ENCODE measurements at regions not wholly inside any gene's neighbourhood (a gene's known extent, or its start where the extent isn't known, plus 50 kb on each side); places are given as distances from the start of the nearest gene placed in this dataset.

- 57 to 86% methylated on average over 9 of the region's 9 CpGs for WGBS, 2 donors
- no peak overlapping the region for H3K27ac ChIP-seq (ENCODE audit: low read depth in 1 of 2, low read length in 1 of 2)
- peak in 2 of 3 donors; percentile 44 for DNase-seq
Observed at GRCh38 chr16:73171380-73171779, 123.5 kb upstream of the ZFHX3 start.

GRCh38 chr16:73170612-73171038, 122.7 kb upstream of the ZFHX3 start:
- peak overlapping the region in 1 of 2 donors; percentile 19 for H3K9ac ChIP-seq (ENCODE audit: insufficient read depth in 1 of 2, low read length in 2 of 2)
- DNase-seq (peak; percentile 41 to 76 (median 63)), ATAC-seq (ENCODE audit: insufficient read depth, low FRiP score) (no peak)
- peaks cover 0 to 63% (median 38%) of the 10 kb centered on the region in 5 donors for H3K4me1 ChIP-seq (ENCODE audit: control insufficient read depth in 5 of 5, insufficient read depth in 5 of 5, low read length in 5 of 5)
- H3K27me3 ChIP-seq (ENCODE audit: control insufficient read depth in 3 of 3, insufficient read depth in 3 of 3, low read length in 2 of 3): no peaks in the 10 kb centered on the region
- WGBS, 2 donors: 46 to 60% methylated on average over 10 of the region's 10 CpGs
- H3K9me3 ChIP-seq (ENCODE audit: control insufficient read depth in 4 of 4, insufficient read depth in 3 of 4, low read length in 3 of 4): no peaks in the 10 kb centered on the region
- no peak overlapping the region for H3K27ac ChIP-seq (ENCODE audit: low read depth in 1 of 2, low read length in 1 of 2)
- no peak for TF ChIP-seq CTCF (IDR thresholded peaks at IDR 0.05; ENCODE audit: control extremely low read depth, extremely low read depth)
- H3K36me3 ChIP-seq (ENCODE audit: control insufficient read depth in 4 of 4, insufficient read depth in 4 of 4, low read length in 4 of 4): no peaks in the 10 kb centered on the region
- no peak overlapping the region for H3K4me3 ChIP-seq

More at GRCh38 chr16:73171380-73171779, 123.5 kb upstream of the ZFHX3 start:
- Histone ChIP-seq H3K4me1 (ENCODE audit: control insufficient read depth in 5 of 5, insufficient read depth in 5 of 5, low read length in 5 of 5) (peaks cover 0 to 58% (median 33%) of the 10 kb centered on the region in 5 donors), H3K27me3 (ENCODE audit: control insufficient read depth in 3 of 3, insufficient read depth in 3 of 3, low read length in 2 of 3) (no peaks in the 10 kb centered on the region), H3K9ac (ENCODE audit: insufficient read depth in 1 of 2, low read length in 2 of 2) (peak overlapping the region in 1 of 2 donors; percentile 19), H3K4me3 (no peak overlapping the region), H3K9me3 (ENCODE audit: control insufficient read depth in 4 of 4, insufficient read depth in 3 of 4, low read length in 3 of 4) (no peaks in the 10 kb centered on the region), H3K36me3 (ENCODE audit: control insufficient read depth in 4 of 4, insufficient read depth in 4 of 4, low read length in 4 of 4) (no peaks in the 10 kb centered on the region)
- no peak for TF ChIP-seq CTCF (IDR thresholded peaks at IDR 0.05; ENCODE audit: control extremely low read depth, extremely low read depth)
- ATAC-seq (ENCODE audit: insufficient read depth, low FRiP score): no peak

- WGBS, 2 donors: 42 to 52% methylated on average over 3 of the region's 3 CpGs
- DNase-seq: peak; percentile 71 to 92 (median 91)
- peak overlapping the region in 1 of 2 donors; percentile 24 for H3K27ac ChIP-seq (ENCODE audit: low read depth in 1 of 2, low read length in 1 of 2)
Observed at GRCh38 chr16:73166947-73167550, 119.1 kb upstream of the ZFHX3 start.

More at GRCh38 chr16:73166947-73167550, 119.1 kb upstream of the ZFHX3 start:
- ATAC-seq (ENCODE audit: insufficient read depth, low FRiP score): no peak
- H3K9ac ChIP-seq (ENCODE audit: insufficient read depth in 1 of 2, low read length in 2 of 2): peak overlapping the region in 1 of 2 donors; percentile 75
- peaks cover 0 to 39% (median 25%) of the 10 kb centered on the region in 5 donors for H3K4me1 ChIP-seq (ENCODE audit: control insufficient read depth in 5 of 5, insufficient read depth in 5 of 5, low read length in 5 of 5)
- TF ChIP-seq CTCF (IDR thresholded peaks at IDR 0.05; ENCODE audit: control extremely low read depth, extremely low read depth): no peak
- H3K27me3 ChIP-seq (ENCODE audit: control insufficient read depth in 3 of 3, insufficient read depth in 3 of 3, low read length in 2 of 3): no peaks in the 10 kb centered on the region
- H3K9me3 ChIP-seq (ENCODE audit: control insufficient read depth in 4 of 4, insufficient read depth in 3 of 4, low read length in 3 of 4): no peaks in the 10 kb centered on the region
- no peak overlapping the region for H3K4me3 ChIP-seq
- no peaks in the 10 kb centered on the region for H3K36me3 ChIP-seq (ENCODE audit: control insufficient read depth in 4 of 4, insufficient read depth in 4 of 4, low read length in 4 of 4)

All from lung (tissue), 11 donors.